Medulla oblongata (tissue), 1 donor: ENCODE measurements at regions not wholly inside any gene's neighbourhood (a gene's known extent, or its start where the extent isn't known, plus 50 kb on each side); places are given as distances from the start of the nearest gene placed in this dataset.

Experiments used
- DNase-seq: peaks from one replicate; pipeline ENCODE4 v3.0.0-alpha.2; 2015; ENCODE audit errors: extremely low spot score

DNA sequence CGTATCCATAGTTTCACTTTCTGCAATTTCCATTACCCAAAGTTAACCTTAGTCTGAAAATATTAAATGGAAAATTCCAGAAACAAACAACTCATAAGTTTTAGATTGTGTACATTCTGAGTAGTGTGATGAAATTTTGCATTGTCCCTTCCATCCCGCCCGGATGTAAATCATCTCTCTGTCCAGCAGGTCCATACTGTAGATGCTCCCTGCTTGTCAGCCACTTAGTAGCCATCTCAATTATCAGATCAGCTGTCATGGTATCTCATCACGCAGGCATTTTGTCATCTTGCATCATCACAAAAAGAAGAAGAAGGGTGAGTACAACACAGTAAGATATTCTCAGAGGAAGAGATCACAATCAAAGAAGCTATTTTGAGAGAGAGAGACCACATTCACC is 185.0 kb upstream of the STK17B start:
- DNase-seq: no peak

DNA sequence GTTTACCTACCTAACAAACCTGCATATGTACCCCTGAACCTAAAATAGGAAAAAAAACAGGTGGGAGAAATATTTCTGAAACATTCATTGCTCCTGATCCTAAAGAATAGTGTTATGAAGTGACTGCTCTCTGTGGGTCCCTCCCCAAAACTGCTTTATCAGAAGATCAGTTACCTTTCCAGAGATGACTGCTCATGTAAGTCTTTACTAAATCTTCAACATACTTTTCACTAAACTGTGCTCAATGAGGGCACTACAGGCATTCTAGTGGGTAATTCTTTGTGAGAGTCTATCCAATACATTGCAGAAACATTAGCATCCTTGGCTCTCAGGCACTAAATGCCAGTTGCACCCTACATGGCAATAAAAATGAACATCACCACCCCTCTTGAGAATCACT is 189.3 kb upstream of the STK17B start:
- DNase-seq: no peak

DNA sequence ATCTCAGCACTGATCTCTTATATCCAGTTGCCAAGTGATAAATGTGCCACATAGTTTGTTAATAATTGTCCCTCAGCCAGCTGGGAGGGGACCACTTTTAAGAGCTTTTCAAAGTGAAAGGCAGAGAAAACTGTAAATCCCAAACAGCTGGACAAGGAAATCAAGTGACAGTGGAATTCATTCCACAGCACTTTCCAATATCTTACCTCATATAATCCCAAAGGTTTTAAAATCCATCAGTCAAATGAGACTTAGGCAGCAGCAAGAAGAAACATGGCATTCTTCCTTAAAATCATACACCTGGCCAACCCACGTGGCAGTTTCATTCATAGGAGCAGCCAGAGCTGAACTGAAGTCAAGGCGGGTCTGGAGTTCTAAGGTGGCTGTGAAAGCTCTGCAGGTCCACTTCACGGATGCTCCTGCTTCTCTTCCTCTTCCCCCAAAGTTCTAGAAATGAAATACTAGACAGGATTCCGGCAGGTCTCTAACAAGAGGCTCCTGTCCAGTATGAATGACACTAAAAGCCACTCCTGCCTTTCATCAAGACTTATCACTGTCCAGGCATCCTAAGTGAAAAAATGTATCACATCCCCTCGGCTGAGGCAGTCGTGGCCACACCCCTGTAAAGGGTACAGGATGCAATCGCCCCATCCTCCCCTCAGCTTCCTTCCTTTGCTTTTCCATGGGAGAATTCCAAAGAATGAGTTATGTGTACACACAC is 190.4 kb upstream of the STK17B start:
- no peak for DNase-seq

DNA sequence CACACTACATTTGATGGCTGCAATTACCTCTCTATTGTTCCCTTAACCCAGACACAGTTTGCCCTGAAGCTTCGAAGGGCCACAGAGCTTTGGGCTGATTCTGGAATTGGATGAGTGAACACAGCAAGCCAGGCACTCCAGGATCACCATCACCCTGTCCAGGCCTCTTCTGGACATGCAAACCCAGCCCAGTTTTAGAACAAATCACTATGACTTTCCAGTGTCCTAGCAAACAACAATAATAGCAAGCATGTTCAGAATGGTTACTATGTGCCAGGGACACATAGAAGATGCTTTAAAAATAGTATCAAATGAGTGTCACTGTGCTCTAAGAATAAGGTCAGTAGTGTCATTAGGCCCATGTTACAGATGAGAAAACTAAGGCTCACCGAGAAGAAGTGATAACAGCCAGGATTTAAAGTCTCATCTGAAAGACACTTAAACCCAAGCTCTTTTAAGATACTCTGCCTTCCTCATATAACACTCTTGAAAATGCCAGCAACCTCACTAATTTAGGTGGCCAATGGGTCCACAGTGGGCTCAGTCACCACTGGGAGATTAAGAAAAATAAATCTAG is 191.7 kb upstream of the STK17B start:
- no peak for DNase-seq

DNA sequence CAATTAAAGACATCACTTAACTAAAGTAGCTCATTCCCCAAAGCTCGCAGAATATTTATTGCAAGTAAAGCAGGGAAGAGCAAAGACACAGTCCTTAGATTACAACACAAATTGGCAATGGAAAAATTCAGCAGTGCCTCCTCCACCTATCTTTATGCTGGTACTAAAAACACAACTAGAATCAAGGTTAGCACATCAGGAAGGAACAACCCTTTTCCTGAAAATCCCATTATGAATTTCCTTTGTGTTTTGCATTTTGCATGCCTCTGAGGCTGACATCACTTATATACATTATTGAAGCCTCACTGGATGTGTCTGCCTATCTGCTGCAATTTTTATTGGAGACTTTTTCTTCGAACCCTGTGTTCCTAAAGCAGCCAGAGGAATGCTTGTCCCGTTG is 193.8 kb upstream of the STK17B start:
- DNase-seq: no peak

DNA sequence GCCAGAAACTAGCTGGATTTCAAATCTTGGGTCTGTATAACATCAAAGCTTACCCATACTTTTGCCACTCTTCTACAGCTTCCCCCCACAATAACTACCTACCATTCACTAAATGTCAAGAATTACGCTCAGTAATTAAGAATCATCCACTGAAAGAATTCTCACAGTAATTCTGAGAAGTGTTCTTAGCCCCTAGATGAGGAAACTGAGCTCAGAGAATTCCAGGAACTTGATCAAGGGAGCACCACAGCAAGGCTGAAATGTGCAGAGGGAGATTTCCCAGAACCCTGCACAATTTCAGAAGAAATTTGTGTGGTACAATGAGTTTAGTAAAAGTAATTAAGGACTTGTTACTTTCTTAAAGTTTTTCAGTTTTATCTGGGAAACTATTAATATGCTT is 194.5 kb upstream of the STK17B start:
- no peak for DNase-seq

DNA sequence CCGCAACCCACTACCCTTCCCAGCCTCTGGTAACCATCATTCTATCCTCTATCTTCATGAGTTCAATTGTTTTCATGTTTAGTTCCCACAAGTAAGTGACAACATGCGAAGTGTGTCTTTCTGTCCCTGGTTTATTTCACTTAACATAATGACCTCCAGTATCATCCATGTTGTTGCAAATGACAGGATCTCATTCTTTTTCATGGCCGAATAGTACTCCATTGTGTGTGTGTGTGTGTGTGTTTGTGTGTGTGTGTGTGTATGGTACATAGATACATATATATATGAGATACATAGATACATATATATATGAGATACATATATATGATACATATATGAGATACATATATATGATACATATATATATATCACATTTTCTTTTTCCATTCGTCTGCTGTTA is 196.3 kb upstream of the STK17B start:
- no peak for DNase-seq

DNA sequence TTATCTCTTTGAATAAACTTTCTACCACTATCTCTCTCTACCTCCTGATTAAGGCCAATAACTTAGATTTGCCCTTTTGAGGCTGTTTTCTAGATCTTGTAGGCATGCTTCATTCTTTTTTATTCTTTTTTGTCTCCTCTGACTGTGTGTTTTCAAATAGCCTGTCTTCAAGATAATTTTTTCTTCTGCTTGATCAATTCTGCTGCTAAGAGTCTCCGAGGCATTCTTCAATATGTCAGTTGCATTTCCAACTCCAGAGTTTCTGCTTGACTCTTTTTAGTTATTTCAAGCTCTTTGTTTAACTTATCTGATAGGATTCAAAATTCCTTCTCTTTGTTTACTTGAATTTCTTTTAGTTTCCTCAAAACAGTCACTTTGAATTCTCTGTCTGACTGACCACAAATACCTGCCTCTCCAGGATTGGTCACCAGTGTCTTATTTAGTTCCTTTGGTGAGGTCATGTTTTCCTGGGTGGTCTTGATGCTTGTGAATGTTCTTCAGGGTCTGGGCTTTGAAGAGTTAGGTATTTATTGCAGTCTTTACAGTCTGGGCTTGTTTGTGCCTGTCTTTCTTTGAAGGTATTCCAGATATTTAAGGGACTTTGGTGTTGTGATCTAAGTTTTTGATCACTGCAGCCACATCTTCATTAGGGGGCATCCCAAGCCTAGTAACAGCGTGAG is 197.3 kb upstream of the STK17B start:
- DNase-seq: no peak

DNA sequence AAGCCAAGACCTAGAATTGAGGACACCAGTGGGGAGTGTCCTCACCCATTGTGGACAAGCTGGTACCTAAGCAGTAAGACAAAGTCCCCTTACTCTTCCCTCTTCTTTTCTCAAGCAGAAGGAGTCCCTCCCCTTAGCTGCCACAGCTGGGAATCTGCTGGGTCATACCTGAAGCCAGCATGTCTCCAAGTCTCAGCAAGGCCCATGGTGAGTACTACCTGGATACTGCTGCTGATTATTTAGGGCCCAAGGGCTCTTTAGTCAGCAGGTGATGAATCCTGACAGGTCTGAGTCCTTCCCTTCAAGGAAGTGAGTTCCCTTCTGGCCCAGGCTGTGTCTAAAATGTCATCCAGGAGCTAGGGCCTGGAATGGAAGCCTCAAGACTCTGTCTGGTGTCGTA is 198.6 kb upstream of the STK17B start:
- DNase-seq: no peak

DNA sequence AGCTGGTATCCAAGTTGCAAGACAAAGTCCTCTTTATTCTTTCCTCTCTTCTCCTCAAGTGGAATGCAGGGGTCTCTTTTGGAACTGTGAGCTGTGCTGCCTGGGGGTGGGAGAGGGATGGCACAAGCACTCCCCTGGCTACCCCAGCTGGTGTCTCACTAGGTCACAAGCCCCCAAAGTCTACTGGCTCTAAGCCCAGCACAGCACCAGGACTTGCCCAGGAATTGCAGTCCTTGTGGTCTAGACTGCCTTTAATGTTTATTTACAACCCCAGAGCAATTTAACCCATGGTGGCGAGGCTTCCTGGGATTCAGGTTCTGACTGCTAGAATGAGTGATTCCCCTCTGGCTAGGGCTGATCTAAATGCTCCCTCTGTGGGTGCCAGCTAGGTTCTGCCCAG is 199.0 kb upstream of the STK17B start:
- no peak for DNase-seq

DNA sequence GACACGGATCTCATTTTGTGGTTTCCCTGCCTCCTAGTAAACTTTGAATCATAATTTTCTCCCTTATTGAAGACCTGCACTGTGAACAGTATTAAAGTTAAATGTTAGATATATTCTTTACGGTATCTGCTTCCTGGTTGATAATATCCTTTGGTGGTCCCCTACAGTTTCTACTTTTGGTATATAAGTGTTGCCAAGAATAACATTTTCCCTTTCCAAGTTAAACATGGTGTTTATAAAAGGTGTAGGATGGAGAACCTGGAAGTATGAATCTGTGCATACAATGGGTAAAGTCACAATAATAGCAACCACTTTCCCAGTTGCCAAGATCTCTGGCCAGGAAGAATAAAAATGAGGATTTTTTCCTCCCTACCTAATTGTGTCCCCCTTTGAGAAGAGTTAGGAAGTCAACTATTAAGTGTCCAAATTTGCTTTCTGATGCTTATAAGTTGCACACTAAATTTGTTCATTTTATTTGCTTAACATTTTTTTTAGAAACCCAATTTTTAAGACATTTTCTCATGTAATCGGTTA is 201.0 kb upstream of the STK17B start:
- no peak for DNase-seq

DNA sequence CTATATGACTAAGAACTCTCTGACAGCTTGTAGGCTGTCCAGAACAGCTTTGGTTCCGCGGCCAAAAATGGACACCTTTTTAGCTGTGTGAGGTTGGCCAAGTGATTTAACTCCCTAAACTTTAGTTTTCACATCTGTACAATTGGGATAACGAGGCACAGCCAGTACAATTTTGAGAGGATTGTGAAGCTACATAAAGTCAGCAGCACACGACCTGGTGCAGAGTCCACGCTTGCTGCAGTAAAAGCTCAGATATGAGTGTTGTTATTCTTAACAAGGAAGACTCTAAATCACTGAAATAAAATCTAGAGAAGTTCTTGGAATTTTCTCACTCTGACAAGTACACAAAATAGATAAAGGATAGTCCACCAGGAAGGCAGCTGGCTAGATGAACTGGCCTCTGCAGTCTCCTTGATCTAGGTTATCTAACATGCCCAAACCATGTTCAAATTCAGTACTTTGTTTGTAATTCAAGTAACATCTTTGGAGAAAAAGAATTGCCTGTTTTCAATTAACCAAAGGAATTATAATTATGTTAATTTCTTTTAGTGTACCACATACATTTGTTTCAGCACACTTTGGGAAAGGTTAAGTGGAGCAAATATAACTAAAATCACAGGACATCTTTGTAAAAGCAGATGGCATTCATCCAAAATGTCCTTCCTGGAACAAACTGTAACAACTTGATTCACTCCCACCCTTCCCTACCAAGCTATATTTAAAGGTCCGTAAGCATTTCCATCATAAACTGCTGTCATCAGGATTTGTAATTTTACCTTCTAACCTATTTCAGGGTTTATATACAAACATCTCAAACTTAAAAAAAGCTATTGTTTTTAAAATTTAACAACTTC is 201.7 kb upstream of the STK17B start:
- no peak for DNase-seq

DNA sequence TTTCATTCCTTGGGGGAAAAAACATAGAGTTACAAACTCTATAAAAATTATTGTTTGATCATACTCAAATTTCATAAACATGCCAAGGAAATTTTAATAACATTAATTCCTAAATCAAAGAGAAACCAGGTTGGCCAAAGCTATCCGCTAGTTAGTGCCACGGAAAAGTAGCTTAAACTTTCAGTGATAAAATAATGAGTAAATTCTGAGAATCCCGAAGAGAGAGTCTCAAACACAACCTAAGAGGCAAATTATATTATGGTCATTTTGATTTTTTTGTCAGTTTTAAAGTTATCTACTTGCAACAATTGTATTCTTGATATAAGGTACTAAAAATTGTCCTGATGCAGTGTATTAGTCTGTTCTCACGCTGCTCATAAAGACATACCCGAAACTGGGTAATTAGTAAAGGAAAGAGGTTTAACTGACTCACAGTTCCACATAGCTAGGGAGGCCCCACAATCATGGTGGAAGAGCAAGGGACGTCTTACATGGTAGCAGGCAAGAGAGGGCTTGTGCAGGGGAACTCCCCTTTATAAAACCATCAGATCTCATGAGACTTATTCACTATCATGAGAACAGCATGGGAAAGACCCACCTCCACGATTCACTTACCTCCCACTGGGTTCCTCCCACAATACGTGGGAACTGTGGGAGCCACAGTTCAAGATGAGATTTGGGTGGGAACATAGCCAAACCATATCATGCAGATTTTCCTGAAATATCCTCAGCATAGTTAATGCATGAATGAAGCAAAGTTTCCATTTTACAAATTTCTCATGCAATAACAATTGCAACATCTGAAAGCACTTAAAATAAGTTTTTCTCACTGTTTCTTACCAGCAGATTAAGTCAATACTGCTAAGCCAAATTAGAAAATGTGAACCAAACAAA is 205.9 kb upstream of the STK17B start:
- no peak for DNase-seq

DNA sequence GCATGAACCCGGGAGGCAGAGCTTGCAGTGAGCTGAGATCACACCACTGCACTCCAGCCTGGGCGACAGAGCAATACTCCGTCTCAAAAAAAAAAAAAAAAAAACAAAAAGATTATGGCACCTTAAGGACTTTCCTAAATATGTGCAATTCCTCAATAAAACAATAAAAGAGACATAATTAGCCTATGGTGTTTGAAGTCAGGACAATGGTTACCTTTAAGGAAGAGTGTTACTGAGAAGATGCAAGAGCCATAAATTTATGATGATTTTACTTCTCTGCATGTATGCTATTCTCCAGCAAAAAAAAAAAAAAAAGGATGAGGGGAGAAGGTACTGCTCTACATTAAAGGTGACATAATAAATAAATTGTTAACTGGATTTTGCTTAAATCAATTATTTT is 208.2 kb upstream of the STK17B start:
- DNase-seq: no peak

DNA sequence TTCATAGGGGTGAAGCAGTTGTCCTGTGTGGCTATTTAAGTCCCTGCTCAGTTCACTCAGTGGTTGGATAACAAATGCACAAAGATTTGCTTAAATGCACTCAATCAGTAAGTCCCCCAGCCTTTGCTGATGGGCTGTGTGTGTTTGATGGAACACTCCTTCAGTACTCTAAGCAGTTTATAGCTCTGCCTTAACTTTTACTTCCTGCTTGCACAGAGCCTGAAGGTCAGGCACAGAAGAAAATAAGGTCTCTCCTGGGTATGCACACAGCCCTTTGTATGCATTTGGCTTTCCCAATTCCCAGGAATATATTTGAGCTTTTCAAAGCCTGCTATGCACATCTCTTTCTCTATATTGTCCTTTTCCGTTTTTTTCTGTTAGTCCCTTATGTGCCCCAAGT is 208.7 kb upstream of the STK17B start:
- DNase-seq: no peak

DNA sequence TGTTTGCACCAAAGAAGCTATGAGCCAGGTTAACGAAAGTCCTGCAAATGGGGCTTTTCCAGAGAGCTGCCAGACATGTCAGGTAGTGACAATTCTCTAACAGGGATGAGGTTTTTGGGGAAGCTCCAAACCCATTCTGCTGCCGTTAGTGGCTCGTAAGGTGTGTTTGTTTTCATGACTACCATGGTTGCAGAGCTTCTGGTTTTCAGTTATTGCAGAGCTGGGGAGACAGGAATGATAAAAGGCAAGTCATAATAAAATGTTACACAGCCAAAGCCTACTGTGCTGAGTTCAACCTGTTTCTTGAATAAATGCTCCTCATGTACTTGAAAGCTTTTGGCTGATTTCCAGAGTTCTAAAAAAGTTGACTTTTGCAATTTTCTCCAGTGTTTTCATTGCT is 209.2 kb upstream of the STK17B start:
- no peak for DNase-seq

DNA sequence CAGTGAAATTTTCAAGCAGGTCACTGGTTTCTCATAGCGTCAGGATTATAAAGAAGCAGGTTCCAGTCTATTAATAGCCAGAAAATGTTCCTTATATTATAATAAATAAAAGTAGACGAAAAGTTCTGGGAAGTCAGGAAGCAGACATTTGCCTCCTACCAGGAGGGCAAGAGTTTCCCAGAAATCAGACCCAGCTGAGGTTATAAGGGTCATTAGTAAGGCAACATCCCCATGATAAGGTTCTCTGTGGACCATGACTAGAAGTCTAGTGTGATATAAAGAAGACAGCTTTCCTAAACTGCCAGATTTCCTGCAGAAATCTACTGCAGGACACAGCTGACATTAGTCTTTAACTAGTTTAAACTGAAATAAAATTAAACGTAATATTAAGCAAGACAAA is 210.1 kb upstream of the STK17B start:
- no peak for DNase-seq

DNA sequence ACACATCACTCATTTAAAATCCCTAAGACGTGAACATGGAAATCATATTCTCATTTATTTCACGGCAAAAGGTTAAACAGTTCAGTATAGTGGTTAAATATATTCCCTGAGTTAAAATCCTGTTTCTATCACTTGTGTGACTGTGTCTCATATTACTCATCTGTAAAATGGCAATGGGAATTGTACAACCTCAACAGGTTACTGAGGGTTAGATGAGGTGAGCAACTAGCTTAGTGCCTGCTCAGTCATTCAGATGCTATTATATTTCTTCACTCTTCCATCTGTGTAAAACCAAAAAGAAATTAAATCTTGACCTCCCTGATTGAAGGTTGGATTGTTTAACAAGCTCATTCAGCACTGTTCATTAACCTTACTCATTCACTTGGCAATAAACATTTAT is 212.4 kb upstream of the STK17B start:
- DNase-seq: no peak

DNA sequence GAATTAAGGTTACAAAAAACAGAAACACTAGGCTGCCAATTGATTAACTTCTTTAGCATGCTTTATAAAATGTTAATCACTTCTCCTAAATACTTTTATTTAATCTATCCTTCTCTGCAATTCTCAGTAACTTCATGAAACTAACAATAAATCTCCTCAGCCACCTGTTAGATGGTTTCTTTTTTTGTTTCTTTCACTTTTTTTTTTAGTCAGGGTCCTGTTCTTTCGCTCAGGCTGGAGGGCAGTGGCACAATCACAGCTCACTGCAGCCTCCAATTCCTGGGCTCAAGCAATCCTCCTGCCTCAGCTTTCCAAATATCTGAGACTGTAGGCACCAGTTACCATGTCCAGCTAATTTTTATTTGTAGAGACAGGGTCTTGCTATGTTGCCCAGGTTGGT is 213.4 kb upstream of the STK17B start:
- no peak for DNase-seq

DNA sequence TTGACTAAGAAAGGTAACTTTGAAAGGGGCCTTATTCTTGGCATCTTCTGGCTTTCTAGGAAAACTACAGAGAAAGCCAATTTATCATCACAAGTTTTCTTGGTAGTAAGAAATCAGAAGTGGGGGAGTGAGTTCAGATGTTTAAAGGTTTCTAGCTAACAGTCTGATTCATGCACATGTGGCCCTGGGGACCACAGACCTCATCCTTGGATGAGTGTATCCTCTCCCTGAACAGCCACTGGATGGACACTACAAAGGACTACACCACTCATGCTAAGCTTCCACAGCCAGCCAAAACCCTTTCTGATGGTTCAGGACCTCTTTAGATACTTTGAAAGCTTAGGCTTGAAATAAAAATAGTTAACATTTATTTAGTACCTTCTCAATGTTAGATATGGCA is 218.3 kb upstream of the STK17B start:
- no peak for DNase-seq
